ENCODE measurements at regions not wholly inside any gene's neighbourhood (a gene's known extent, or its start where the extent isn't known, plus 50 kb on each side); places are given as distances from the start of the nearest gene placed in this dataset.

DNA sequence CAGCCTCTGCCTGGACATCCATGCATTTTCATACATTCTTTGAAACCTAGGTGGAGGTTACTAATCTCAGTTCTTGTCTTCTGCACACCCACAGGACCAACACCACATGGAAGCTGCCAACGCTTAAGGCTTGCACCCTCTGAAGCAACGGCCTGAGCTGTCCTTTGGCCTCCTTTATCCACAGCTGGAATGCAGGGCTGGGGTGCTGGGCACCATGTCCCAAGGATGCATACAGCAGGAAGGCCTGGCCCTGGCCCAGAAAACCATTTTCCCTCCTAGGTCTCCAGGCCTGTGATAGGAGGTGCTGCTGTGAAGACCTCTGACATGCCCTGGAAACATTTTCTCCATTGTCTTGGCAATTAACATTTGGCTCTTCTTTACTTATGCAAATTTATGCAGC, 1168.6 kb downstream of the KCNT2 start:
- no peak for DNase-seq
- 98 to 100% methylated on average over 1 to 2 of the region's 2 CpGs for WGBS, 2 experiments (ENCODE audit: insufficient coverage in 1 of 2, insufficient read length in 1 of 2)
- Histone ChIP-seq H3K4me1 (ENCODE audit: control insufficient read depth, insufficient read depth, low read length) (peaks cover 4% of the 10 kb centered on the region), H3K9ac (ENCODE audit: extremely low read depth, low read length, poor library complexity, severe bottlenecking) (no peak overlapping the region), H3K9me3 (ENCODE audit: control insufficient read depth, low read length) (no peaks in the 10 kb centered on the region), H3K36me3 (ENCODE audit: control insufficient read depth, insufficient read depth, low read length) (no peaks in the 10 kb centered on the region), H3K27ac (ENCODE audit: low read depth, low read length) (no peak overlapping the region), H3K4me3 (ENCODE audit: low read length) (no peak overlapping the region), H3K27me3 (ENCODE audit: control insufficient read depth, insufficient read depth, low read length, poor library complexity, severe bottlenecking) (no peaks in the 10 kb centered on the region)
- H3K4me3 Mint-ChIP-seq = no peak overlapping the region
- TF ChIP-seq, protein P1, sequence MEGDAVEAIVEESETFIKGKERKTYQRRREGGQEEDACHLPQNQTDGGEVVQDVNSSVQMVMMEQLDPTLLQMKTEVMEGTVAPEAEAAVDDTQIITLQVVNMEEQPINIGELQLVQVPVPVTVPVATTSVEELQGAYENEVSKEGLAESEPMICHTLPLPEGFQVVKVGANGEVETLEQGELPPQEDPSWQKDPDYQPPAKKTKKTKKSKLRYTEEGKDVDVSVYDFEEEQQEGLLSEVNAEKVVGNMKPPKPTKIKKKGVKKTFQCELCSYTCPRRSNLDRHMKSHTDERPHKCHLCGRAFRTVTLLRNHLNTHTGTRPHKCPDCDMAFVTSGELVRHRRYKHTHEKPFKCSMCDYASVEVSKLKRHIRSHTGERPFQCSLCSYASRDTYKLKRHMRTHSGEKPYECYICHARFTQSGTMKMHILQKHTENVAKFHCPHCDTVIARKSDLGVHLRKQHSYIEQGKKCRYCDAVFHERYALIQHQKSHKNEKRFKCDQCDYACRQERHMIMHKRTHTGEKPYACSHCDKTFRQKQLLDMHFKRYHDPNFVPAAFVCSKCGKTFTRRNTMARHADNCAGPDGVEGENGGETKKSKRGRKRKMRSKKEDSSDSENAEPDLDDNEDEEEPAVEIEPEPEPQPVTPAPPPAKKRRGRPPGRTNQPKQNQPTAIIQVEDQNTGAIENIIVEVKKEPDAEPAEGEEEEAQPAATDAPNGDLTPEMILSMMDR (conservative IDR thresholded peaks at IDR 0.05) = no peak
- H3K9me3 Mint-ChIP-seq = no peaks in the 10 kb centered on the region
- no peaks in the 10 kb centered on the region for H3K36me3 Mint-ChIP-seq (ENCODE audit: low read depth)
- no peaks in the 10 kb centered on the region for H3K4me1 Mint-ChIP-seq
- H3K27ac Mint-ChIP-seq = no peak overlapping the region
- H3K27me3 Mint-ChIP-seq (ENCODE audit: insufficient read depth) = no peaks in the 10 kb centered on the region

DNA sequence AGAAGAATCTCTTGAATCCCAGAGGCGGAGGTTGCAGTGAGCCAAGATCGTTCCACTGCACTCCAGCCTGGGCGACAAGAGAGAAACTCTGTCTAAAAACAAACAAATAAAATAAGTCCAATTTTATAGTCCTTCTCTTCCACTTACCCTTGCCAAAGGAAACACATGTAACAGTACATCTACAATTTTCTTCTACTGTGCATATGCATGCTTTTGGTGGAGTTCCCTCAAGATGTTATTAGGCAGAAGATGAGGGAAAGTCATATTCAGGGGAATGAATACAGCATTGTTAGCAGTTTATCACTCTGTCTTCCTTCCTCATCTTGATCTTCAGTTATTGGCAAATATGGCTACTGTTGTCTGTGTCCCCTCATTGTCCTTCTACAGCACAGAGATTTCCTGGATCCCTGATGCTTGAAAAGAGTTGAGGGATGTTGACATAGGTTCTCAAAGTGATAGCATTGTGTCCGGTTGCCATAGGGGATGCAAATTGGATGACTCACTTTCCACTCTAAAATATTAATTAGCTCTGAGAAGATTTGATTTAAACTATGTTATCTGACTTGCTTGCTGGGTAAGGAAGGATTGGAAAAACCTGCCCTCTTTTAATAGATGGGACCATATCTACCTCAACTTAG, 1173.6 kb downstream of the KCNT2 start:
- H3K27ac Mint-ChIP-seq = no peak overlapping the region
- Histone ChIP-seq H3K9ac (ENCODE audit: extremely low read depth, low read length, poor library complexity, severe bottlenecking) (no peak overlapping the region), H3K36me3 (ENCODE audit: control insufficient read depth, insufficient read depth, low read length) (no peaks in the 10 kb centered on the region), H3K9me3 (ENCODE audit: control insufficient read depth, low read length) (no peaks in the 10 kb centered on the region), H3K27me3 (ENCODE audit: control insufficient read depth, insufficient read depth, low read length, poor library complexity, severe bottlenecking) (no peaks in the 10 kb centered on the region), H3K4me1 (ENCODE audit: control insufficient read depth, insufficient read depth, low read length) (no peaks in the 10 kb centered on the region), H3K27ac (ENCODE audit: low read depth, low read length) (no peak overlapping the region), H3K4me3 (ENCODE audit: low read length) (no peak overlapping the region)
- TF ChIP-seq, protein P1 (conservative IDR thresholded peaks at IDR 0.05) = no peak
- H3K4me3 Mint-ChIP-seq = no peak overlapping the region
- no peak for DNase-seq
- no peaks in the 10 kb centered on the region for H3K9me3 Mint-ChIP-seq
- WGBS, 2 experiments (ENCODE audit: insufficient coverage in 1 of 2, insufficient read length in 1 of 2) = 84 to 86% methylated on average over 2 to 4 of the region's 4 CpGs
- H3K4me1 Mint-ChIP-seq = no peaks in the 10 kb centered on the region
- no peaks in the 10 kb centered on the region for H3K36me3 Mint-ChIP-seq (ENCODE audit: low read depth)
- no peaks in the 10 kb centered on the region for H3K27me3 Mint-ChIP-seq (ENCODE audit: insufficient read depth)

- H3K9ac ChIP-seq (ENCODE audit: extremely low read depth, low read length, poor library complexity, severe bottlenecking) = no peak overlapping the region
- no peaks in the 10 kb centered on the region for H3K9me3 ChIP-seq (ENCODE audit: control insufficient read depth, low read length)
- Mint-ChIP-seq H3K36me3 (ENCODE audit: low read depth) (no peaks in the 10 kb centered on the region), H3K4me3 (no peak overlapping the region), H3K27me3 (ENCODE audit: insufficient read depth) (no peaks in the 10 kb centered on the region), H3K27ac (no peak overlapping the region), H3K9me3 (no peaks in the 10 kb centered on the region), H3K4me1 (no peaks in the 10 kb centered on the region)
- H3K27ac ChIP-seq (ENCODE audit: low read depth, low read length) = no peak overlapping the region
- H3K4me1 ChIP-seq (ENCODE audit: control insufficient read depth, insufficient read depth, low read length) = no peaks in the 10 kb centered on the region
- WGBS, 2 experiments (ENCODE audit: insufficient coverage in 1 of 2, insufficient read length in 1 of 2) = 100% methylated on average over 1 of the region's 1 CpG; no CpG with 5 or more reads in 1 of the 2 experiments
- TF ChIP-seq, protein P1 (conservative IDR thresholded peaks at IDR 0.05) = no peak
- DNase-seq = no peak
- H3K27me3 ChIP-seq (ENCODE audit: control insufficient read depth, insufficient read depth, low read length, poor library complexity, severe bottlenecking) = no peaks in the 10 kb centered on the region
- H3K4me3 ChIP-seq (ENCODE audit: low read length) = no peak overlapping the region
- no peaks in the 10 kb centered on the region for H3K36me3 ChIP-seq (ENCODE audit: control insufficient read depth, insufficient read depth, low read length)
These were observed 1177.4 kb downstream of the KCNT2 start for GRCh38 chr1:195430826-195431225.
